ENCODE measurements at regions not wholly inside any gene's neighbourhood (a gene's known extent, or its start where the extent isn't known, plus 50 kb on each side); places are given as distances from the start of the nearest gene placed in this dataset.
A peak's percentile ranks its signal among the peaks of the same experiment; 100 is the strongest.

- H3K36me3 ChIP-seq (ENCODE audit: control insufficient read depth in 4 of 4, insufficient read depth in 4 of 4, low read length in 4 of 4) = no peaks in the 10 kb centered on the region
- DNase-seq (peak in 2 of 3 donors; percentile 39 to 51), ATAC-seq (ENCODE audit: insufficient read depth, low FRiP score) (no peak)
- no peaks in the 10 kb centered on the region for H3K27me3 ChIP-seq (ENCODE audit: control insufficient read depth in 3 of 3, insufficient read depth in 3 of 3, low read length in 2 of 3)
- no peaks in the 10 kb centered on the region for H3K9me3 ChIP-seq (ENCODE audit: control insufficient read depth in 4 of 4, insufficient read depth in 3 of 4, low read length in 3 of 4)
- H3K27ac ChIP-seq (ENCODE audit: low read depth in 1 of 2, low read length in 1 of 2) = no peak overlapping the region
- no peak overlapping the region for H3K4me3 ChIP-seq
- peaks cover 0 to 23% (median 4%) of the 10 kb centered on the region in 5 donors for H3K4me1 ChIP-seq (ENCODE audit: control insufficient read depth in 5 of 5, insufficient read depth in 5 of 5, low read length in 5 of 5)
- no peak for TF ChIP-seq CTCF (IDR thresholded peaks at IDR 0.05; ENCODE audit: control extremely low read depth, extremely low read depth)
- no peak overlapping the region for H3K9ac ChIP-seq (ENCODE audit: insufficient read depth in 1 of 2, low read length in 2 of 2)
Measured at GRCh38 chr7:16202303-16202702, 219.0 kb downstream of the CRPPA start.

GRCh38 chr7:16200591-16200990 lies 220.7 kb downstream of the CRPPA start:
- Histone ChIP-seq H3K4me3 (no peak overlapping the region), H3K9ac (ENCODE audit: insufficient read depth in 1 of 2, low read length in 2 of 2) (no peak overlapping the region), H3K9me3 (ENCODE audit: control insufficient read depth in 4 of 4, insufficient read depth in 3 of 4, low read length in 3 of 4) (no peaks in the 10 kb centered on the region), H3K36me3 (ENCODE audit: control insufficient read depth in 4 of 4, insufficient read depth in 4 of 4, low read length in 4 of 4) (no peaks in the 10 kb centered on the region), H3K4me1 (ENCODE audit: control insufficient read depth in 5 of 5, insufficient read depth in 5 of 5, low read length in 5 of 5) (peaks cover 0 to 13% (median 4%) of the 10 kb centered on the region in 5 donors), H3K27me3 (ENCODE audit: control insufficient read depth in 3 of 3, insufficient read depth in 3 of 3, low read length in 2 of 3) (no peaks in the 10 kb centered on the region), H3K27ac (ENCODE audit: low read depth in 1 of 2, low read length in 1 of 2) (no peak overlapping the region)
- no peak for TF ChIP-seq CTCF (IDR thresholded peaks at IDR 0.05; ENCODE audit: control extremely low read depth, extremely low read depth)
- DNase-seq = no peak
- no peak for ATAC-seq (ENCODE audit: insufficient read depth, low FRiP score)
- 92 to 96% methylated on average over 1 of the region's 1 CpG for WGBS, 2 donors

- DNase-seq (no peak), ATAC-seq (ENCODE audit: insufficient read depth, low FRiP score) (no peak)
- no peak for TF ChIP-seq CTCF (IDR thresholded peaks at IDR 0.05; ENCODE audit: control extremely low read depth, extremely low read depth)
- H3K9ac ChIP-seq (ENCODE audit: insufficient read depth in 1 of 2, low read length in 2 of 2) = no peak overlapping the region
- H3K9me3 ChIP-seq (ENCODE audit: control insufficient read depth in 4 of 4, insufficient read depth in 3 of 4, low read length in 3 of 4) = no peaks in the 10 kb centered on the region
- H3K36me3 ChIP-seq (ENCODE audit: control insufficient read depth in 4 of 4, insufficient read depth in 4 of 4, low read length in 4 of 4) = no peaks in the 10 kb centered on the region
- H3K27me3 ChIP-seq (ENCODE audit: control insufficient read depth in 3 of 3, insufficient read depth in 3 of 3, low read length in 2 of 3) = no peaks in the 10 kb centered on the region
- no peak overlapping the region for H3K27ac ChIP-seq (ENCODE audit: low read depth in 1 of 2, low read length in 1 of 2)
- H3K4me1 ChIP-seq (ENCODE audit: control insufficient read depth in 5 of 5, insufficient read depth in 5 of 5, low read length in 5 of 5) = no peaks in the 10 kb centered on the region
- H3K4me3 ChIP-seq = no peak overlapping the region
- 80 to 82% methylated on average over 4 of the region's 4 CpGs for WGBS, 2 donors
Measured at GRCh38 chr7:16193631-16194030, 227.7 kb downstream of the CRPPA start.

- 82 to 95% methylated on average over 2 of the region's 2 CpGs for WGBS, 2 donors
- no peaks in the 10 kb centered on the region for H3K4me1 ChIP-seq (ENCODE audit: control insufficient read depth in 5 of 5, insufficient read depth in 5 of 5, low read length in 5 of 5)
- no peaks in the 10 kb centered on the region for H3K27me3 ChIP-seq (ENCODE audit: control insufficient read depth in 3 of 3, insufficient read depth in 3 of 3, low read length in 2 of 3)
- H3K27ac ChIP-seq (ENCODE audit: low read depth in 1 of 2, low read length in 1 of 2) = no peak overlapping the region
- no peak overlapping the region for H3K4me3 ChIP-seq
- TF ChIP-seq CTCF (IDR thresholded peaks at IDR 0.05; ENCODE audit: control extremely low read depth, extremely low read depth) = no peak
- H3K9ac ChIP-seq (ENCODE audit: insufficient read depth in 1 of 2, low read length in 2 of 2) = no peak overlapping the region
- H3K36me3 ChIP-seq (ENCODE audit: control insufficient read depth in 4 of 4, insufficient read depth in 4 of 4, low read length in 4 of 4) = no peaks in the 10 kb centered on the region
- H3K9me3 ChIP-seq (ENCODE audit: control insufficient read depth in 4 of 4, insufficient read depth in 3 of 4, low read length in 3 of 4) = no peaks in the 10 kb centered on the region
- ATAC-seq (ENCODE audit: insufficient read depth, low FRiP score) = no peak
- no peak for DNase-seq
Measured at GRCh38 chr7:16189026-16189715, 232.2 kb downstream of the CRPPA start.
